Prostate gland (tissue), 2 donors: ENCODE measurements at regions not wholly inside any gene's neighbourhood (a gene's known extent, or its start where the extent isn't known, plus 50 kb on each side); places are given as distances from the start of the nearest gene placed in this dataset.
"Not testable (repeated sequence)": the region's sequence is repeated elsewhere in the genome, so short reads cannot be mapped to it uniquely, and the experiment has no call there.

Experiments used
- POLR2A ChIP-seq: fragments of 450-650 bp; IDR thresholded peaks from one replicate; pipeline ENCODE4 v1.6.1; 2016; ENCODE audit warnings: antibody characterized with exemption, mild to moderate bottlenecking
- TF ChIP-seq, protein P1 (sequence below), 4 experiments: fragments of 200-600 bp in 2 of 4; fragments of 450-650 bp in 2 of 4; sonication (generic) in 2 of 4; IDR thresholded peaks; 1 replicate in 3 of 4; 2 replicates in 1 of 4; pipeline ENCODE4 v1.5.1; 2016 to 2019; ENCODE audit warnings: antibody characterized with exemption in 4 of 4, mild to moderate bottlenecking in 2 of 4, moderate library complexity in 2 of 4

DNA sequence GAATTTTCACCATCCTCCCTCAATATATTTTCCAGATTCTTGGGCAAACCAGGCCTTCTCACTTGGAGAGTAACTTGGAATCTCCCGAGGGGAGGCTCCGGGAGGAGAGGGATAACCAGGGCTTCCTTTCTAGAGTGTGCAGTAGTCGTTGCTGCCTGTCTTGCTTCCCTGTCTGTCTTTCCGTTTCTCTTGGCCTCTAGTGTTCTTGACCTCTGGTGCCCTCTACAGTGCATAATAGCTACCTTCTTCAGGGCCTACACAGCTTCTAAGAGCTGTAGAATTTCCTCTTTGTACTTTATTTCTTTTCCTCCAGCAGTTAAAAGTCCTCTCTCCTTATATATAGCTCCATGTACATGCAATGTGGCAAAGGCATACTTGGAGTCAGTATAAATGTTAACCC is 339.8 kb upstream of the TGIF2LX start:
- TF ChIP-seq, protein P1, sequence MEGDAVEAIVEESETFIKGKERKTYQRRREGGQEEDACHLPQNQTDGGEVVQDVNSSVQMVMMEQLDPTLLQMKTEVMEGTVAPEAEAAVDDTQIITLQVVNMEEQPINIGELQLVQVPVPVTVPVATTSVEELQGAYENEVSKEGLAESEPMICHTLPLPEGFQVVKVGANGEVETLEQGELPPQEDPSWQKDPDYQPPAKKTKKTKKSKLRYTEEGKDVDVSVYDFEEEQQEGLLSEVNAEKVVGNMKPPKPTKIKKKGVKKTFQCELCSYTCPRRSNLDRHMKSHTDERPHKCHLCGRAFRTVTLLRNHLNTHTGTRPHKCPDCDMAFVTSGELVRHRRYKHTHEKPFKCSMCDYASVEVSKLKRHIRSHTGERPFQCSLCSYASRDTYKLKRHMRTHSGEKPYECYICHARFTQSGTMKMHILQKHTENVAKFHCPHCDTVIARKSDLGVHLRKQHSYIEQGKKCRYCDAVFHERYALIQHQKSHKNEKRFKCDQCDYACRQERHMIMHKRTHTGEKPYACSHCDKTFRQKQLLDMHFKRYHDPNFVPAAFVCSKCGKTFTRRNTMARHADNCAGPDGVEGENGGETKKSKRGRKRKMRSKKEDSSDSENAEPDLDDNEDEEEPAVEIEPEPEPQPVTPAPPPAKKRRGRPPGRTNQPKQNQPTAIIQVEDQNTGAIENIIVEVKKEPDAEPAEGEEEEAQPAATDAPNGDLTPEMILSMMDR (IDR thresholded peaks at IDR 0.05), result not testable (repeated sequence)
- not testable (repeated sequence) for TF ChIP-seq POLR2A
